ENCODE measurements at regions not wholly inside any gene's neighbourhood (a gene's known extent, or its start where the extent isn't known, plus 50 kb on each side); places are given as distances from the start of the nearest gene placed in this dataset.

DNA sequence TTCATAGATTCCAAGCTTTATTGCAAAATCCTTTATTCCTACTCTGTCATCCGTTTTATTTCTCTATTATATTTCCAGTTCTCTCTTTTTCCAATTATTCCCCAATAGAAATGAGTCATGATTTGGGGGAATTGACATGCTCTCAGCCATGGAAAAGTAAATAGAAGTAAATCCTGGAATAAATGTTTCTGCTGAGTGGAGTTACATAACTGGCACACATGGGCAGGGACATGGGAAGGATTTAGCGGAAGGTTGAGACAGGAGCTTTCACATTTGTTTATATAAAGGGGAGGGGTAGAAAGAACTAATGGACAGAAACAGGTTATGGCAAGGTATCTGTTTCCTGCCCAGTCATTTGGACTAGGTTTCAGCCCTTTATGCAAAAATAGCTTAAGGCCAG lies 221.6 kb downstream of the PLOD2 start:
- ATAC-seq, result peak; percentile 69
- Histone ChIP-seq H3K27ac (no peak overlapping the region), H3K4me3 (no peak overlapping the region), H3K4me1 (no peaks in the 10 kb centered on the region), H3K36me3 (no peaks in the 10 kb centered on the region), H3K9me3 (no peaks in the 10 kb centered on the region), H3K27me3 (no peaks in the 10 kb centered on the region)
- intact Hi-C loops (cut with DNase I), result no loop called here
- DNase-seq, result no peak
- TF ChIP-seq CTCF (IDR thresholded peaks at IDR 0.05), result no peak

GRCh38 chr3:145942052-145942451 lies 218.9 kb downstream of the PLOD2 start:
- H3K4me3 ChIP-seq, result no peak overlapping the region
- H3K27ac ChIP-seq, result no peak overlapping the region
- no peak for TF ChIP-seq CTCF (IDR thresholded peaks at IDR 0.05)
- no peaks in the 10 kb centered on the region for H3K9me3 ChIP-seq
- intact Hi-C loops (cut with DNase I), result no loop called here
- no peaks in the 10 kb centered on the region for H3K4me1 ChIP-seq
- ATAC-seq, result no peak
- DNase-seq, result no peak
- no peaks in the 10 kb centered on the region for H3K27me3 ChIP-seq
- H3K36me3 ChIP-seq, result no peaks in the 10 kb centered on the region

- ATAC-seq (no peak), DNase-seq (no peak)
- intact Hi-C loops (cut with DNase I), result no loop called here
- H3K4me1 ChIP-seq, result no peaks in the 10 kb centered on the region
- no peak overlapping the region for H3K27ac ChIP-seq
- H3K4me3 ChIP-seq, result no peak overlapping the region
- TF ChIP-seq CTCF (IDR thresholded peaks at IDR 0.05), result no peak
- H3K36me3 ChIP-seq, result no peaks in the 10 kb centered on the region
- H3K27me3 ChIP-seq, result no peaks in the 10 kb centered on the region
- peaks cover 0 to 5% of the 10 kb centered on the region in 2 donors for H3K9me3 ChIP-seq
Observed at GRCh38 chr3:145943952-145944351, 217.0 kb downstream of the PLOD2 start.

DNA sequence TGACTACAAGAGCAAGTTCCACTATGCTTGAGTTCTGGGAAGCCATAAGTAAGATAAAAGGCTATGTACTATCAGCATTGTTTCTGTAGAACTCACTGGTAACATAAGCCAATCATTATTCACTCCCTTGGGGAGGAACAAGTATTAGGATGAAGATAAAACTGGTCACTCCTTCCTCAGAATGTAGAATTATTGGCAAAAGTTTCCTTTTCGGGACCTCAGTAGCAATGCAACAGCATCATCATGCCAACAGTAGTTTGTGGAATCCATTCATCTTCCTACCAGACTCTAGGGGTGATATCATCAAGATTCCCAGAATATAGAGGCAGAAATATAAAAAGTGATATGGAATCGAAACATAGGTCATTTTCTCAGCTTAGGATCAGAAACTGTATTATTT lies 209.5 kb downstream of the PLOD2 start:
- Histone ChIP-seq H3K27ac (no peak overlapping the region), H3K27me3 (no peaks in the 10 kb centered on the region), H3K36me3 (no peaks in the 10 kb centered on the region), H3K9me3 (peaks cover 0 to 7% of the 10 kb centered on the region in 2 donors), H3K4me1 (no peaks in the 10 kb centered on the region), H3K4me3 (no peak overlapping the region)
- DNase-seq, result no peak
- no peak for TF ChIP-seq CTCF (IDR thresholded peaks at IDR 0.05)
- ATAC-seq, result no peak
- intact Hi-C loops (cut with DNase I), result no loop called here

DNA sequence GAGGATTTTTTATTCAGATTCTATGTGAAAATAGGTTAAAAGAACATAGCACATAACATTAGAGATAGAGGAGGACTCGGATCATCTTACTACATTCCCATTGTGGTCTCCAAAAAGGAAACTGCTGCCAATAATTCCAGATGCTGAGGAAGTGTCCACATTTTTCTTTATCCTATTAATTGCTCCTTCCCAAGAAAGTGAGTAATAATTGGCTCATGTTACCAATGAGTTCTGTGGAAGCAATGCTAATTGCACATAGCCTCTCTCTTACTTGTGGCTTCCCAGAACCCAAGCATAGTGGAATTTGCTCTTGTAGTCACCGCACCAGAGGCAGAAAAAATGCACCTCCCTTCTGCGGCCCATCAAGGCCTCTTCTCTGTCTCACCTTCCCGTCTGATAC lies 208.4 kb downstream of the PLOD2 start:
- no peaks in the 10 kb centered on the region for H3K27me3 ChIP-seq
- DNase-seq (no peak), ATAC-seq (peak; percentile 39)
- H3K36me3 ChIP-seq, result no peaks in the 10 kb centered on the region
- H3K4me1 ChIP-seq, result no peaks in the 10 kb centered on the region
- TF ChIP-seq CTCF (IDR thresholded peaks at IDR 0.05), result no peak
- intact Hi-C loops (cut with DNase I), result no loop called here
- H3K9me3 ChIP-seq, result peaks cover 0 to 12% of the 10 kb centered on the region in 2 donors
- no peak overlapping the region for H3K27ac ChIP-seq
- no peak overlapping the region for H3K4me3 ChIP-seq

Measured in left lung (tissue), 4 donors.